ENCODE measurements at regions not wholly inside any gene's neighbourhood (a gene's known extent, or its start where the extent isn't known, plus 50 kb on each side); places are given as distances from the start of the nearest gene placed in this dataset.

- peaks cover 8% of the 10 kb centered on the region for H3K9me3 ChIP-seq (ENCODE audit: control insufficient read depth, low read length)
- H3K36me3 ChIP-seq (ENCODE audit: control insufficient read depth, insufficient read depth, low read length) = no peaks in the 10 kb centered on the region
- H3K4me1 ChIP-seq (ENCODE audit: control insufficient read depth, insufficient read depth, low read length, poor library complexity, severe bottlenecking) = no peaks in the 10 kb centered on the region
- H3K27ac ChIP-seq (ENCODE audit: low read depth, low read length, severe bottlenecking) = no peak overlapping the region
- H3K4me3 ChIP-seq (ENCODE audit: extremely low read depth, insufficient read depth, low read length, poor library complexity, severe bottlenecking) = no peak overlapping the region
- WGBS, 2 experiments (ENCODE audit: insufficient coverage in 2 of 2) = 88 to 94% methylated on average over 5 of the region's 6 CpGs
These were observed 243.1 kb downstream of the FGFR2 start for GRCh38 chr10:121355161-121355560.

- Histone ChIP-seq H3K9me3 (ENCODE audit: control insufficient read depth, low read length) (peaks cover 8% of the 10 kb centered on the region), H3K36me3 (ENCODE audit: control insufficient read depth, insufficient read depth, low read length) (no peaks in the 10 kb centered on the region), H3K4me1 (ENCODE audit: control insufficient read depth, insufficient read depth, low read length, poor library complexity, severe bottlenecking) (no peaks in the 10 kb centered on the region), H3K4me3 (ENCODE audit: extremely low read depth, insufficient read depth, low read length, poor library complexity, severe bottlenecking) (no peak overlapping the region), H3K27ac (ENCODE audit: low read depth, low read length, severe bottlenecking) (no peak overlapping the region)
- 100% methylated on average over 1 to 2 of the region's 2 CpGs for WGBS, 2 experiments (ENCODE audit: insufficient coverage in 2 of 2)
These were observed 242.1 kb downstream of the FGFR2 start for GRCh38 chr10:121356183-121356582.

- H3K4me3 ChIP-seq (ENCODE audit: extremely low read depth, insufficient read depth, low read length, poor library complexity, severe bottlenecking) = no peak overlapping the region
- H3K9me3 ChIP-seq (ENCODE audit: control insufficient read depth, low read length) = peaks cover 8% of the 10 kb centered on the region
- H3K4me1 ChIP-seq (ENCODE audit: control insufficient read depth, insufficient read depth, low read length, poor library complexity, severe bottlenecking) = no peaks in the 10 kb centered on the region
- no peak overlapping the region for H3K27ac ChIP-seq (ENCODE audit: low read depth, low read length, severe bottlenecking)
- no peaks in the 10 kb centered on the region for H3K36me3 ChIP-seq (ENCODE audit: control insufficient read depth, insufficient read depth, low read length)
- 76 to 84% methylated on average over 6 of the region's 6 CpGs for WGBS, 2 experiments (ENCODE audit: insufficient coverage in 2 of 2)
These were observed 240.8 kb downstream of the FGFR2 start for GRCh38 chr10:121357401-121357800.

GRCh38 chr10:121362026-121362425, 236.2 kb downstream of the FGFR2 start:
- peaks cover 4% of the 10 kb centered on the region for H3K9me3 ChIP-seq (ENCODE audit: control insufficient read depth, low read length)
- no peak overlapping the region for H3K4me3 ChIP-seq (ENCODE audit: extremely low read depth, insufficient read depth, low read length, poor library complexity, severe bottlenecking)
- no peaks in the 10 kb centered on the region for H3K36me3 ChIP-seq (ENCODE audit: control insufficient read depth, insufficient read depth, low read length)
- no peak overlapping the region for H3K27ac ChIP-seq (ENCODE audit: low read depth, low read length, severe bottlenecking)
- WGBS, 2 experiments (ENCODE audit: insufficient coverage in 2 of 2) = 73% methylated on average over 3 to 5 of the region's 5 CpGs
- no peaks in the 10 kb centered on the region for H3K4me1 ChIP-seq (ENCODE audit: control insufficient read depth, insufficient read depth, low read length, poor library complexity, severe bottlenecking)

DNA sequence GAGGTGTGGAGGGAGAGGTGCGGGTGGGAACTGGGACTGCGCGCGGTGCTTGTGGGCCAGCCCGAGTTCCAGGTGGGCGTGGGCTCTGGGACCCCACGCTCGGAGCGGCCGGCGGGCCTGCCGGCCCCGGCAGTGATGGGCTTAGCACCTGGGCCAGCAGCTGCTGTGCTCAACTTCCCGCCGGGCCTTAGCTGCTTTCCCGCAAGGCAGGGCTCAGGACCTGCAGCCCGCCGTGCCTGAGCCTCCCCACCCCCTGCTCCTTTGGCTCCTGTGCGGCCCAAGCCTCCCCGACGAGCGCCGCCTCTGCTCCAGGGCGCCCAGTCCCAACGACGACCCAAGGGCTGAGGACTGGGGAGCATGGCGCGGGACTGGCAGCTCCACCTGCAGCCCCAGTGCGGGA, 232.7 kb downstream of the FGFR2 start:
- peaks cover 4% of the 10 kb centered on the region for H3K4me1 ChIP-seq (ENCODE audit: control insufficient read depth, insufficient read depth, low read length, poor library complexity, severe bottlenecking)
- no peaks in the 10 kb centered on the region for H3K36me3 ChIP-seq (ENCODE audit: control insufficient read depth, insufficient read depth, low read length)
- H3K4me3 ChIP-seq (ENCODE audit: extremely low read depth, insufficient read depth, low read length, poor library complexity, severe bottlenecking) = no peak overlapping the region
- WGBS, 2 experiments (ENCODE audit: insufficient coverage in 2 of 2) = 96 to 98% methylated on average over 28 of the region's 29 CpGs
- peaks cover 4% of the 10 kb centered on the region for H3K9me3 ChIP-seq (ENCODE audit: control insufficient read depth, low read length)
- no peak overlapping the region for H3K27ac ChIP-seq (ENCODE audit: low read depth, low read length, severe bottlenecking)

DNA sequence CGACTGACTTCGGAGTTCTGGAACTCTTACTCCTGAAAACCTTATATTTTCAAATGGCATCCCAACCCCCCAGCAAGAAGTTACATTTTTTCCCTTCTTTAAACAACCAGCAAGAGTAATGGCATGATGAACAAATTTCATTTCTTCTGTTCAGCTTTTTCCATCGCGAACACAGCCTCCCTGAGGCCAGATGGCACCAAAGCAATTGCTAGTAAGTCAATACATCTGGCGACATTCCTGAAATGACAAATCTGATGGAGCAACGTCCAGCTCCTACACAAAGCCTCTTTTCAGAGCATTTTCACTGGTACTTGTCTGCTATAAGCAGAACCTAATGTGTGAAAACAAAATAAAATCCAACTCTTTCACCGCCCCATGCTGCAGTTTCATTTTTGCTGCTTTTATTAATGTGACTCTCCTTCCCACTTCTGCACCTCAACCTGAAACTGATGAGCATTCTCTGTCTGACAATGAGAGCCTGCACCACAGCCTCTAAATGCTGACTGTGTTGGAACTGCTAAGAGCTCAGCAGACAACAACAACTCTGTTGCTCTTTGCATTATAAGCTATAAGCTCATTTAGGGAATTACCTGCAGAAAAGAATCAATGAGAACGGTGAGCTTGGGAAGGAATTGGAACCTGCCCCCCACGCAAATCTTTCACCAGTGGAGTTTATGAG, 229.8 kb downstream of the FGFR2 start:
- Histone ChIP-seq H3K4me3 (ENCODE audit: extremely low read depth, insufficient read depth, low read length, poor library complexity, severe bottlenecking) (no peak overlapping the region), H3K4me1 (ENCODE audit: control insufficient read depth, insufficient read depth, low read length, poor library complexity, severe bottlenecking) (peaks cover 4% of the 10 kb centered on the region), H3K27ac (ENCODE audit: low read depth, low read length, severe bottlenecking) (no peak overlapping the region), H3K9me3 (ENCODE audit: control insufficient read depth, low read length) (peaks cover under 1% of the 10 kb centered on the region), H3K36me3 (ENCODE audit: control insufficient read depth, insufficient read depth, low read length) (no peaks in the 10 kb centered on the region)
- WGBS, 2 experiments (ENCODE audit: insufficient coverage in 2 of 2) = 73 to 81% methylated on average over 8 to 9 of the region's 9 CpGs

DNA sequence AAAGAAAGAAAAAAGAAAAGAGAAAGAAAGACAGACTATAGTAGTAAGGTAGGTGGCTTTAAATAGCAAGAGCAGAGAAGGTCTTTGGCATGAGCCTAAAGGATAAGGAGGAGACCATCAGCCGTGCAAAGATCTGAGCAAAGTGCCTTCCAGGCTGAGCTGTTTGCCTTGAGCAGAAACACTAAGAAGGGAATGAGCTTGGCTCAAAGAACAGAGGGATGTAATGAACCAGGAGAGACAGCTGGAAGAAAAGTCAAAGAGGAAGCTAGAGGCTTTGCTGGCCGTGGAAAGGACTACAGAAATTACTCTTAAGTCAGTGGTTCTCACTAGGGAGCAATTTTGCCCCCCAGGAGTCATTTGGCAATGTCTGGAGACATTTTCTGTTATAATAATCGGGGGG, 228.6 kb downstream of the FGFR2 start:
- no peak overlapping the region for H3K27ac ChIP-seq (ENCODE audit: low read depth, low read length, severe bottlenecking)
- no peak overlapping the region for H3K4me3 ChIP-seq (ENCODE audit: extremely low read depth, insufficient read depth, low read length, poor library complexity, severe bottlenecking)
- H3K9me3 ChIP-seq (ENCODE audit: control insufficient read depth, low read length) = no peaks in the 10 kb centered on the region
- 85 to 88% methylated on average over 2 to 3 of the region's 3 CpGs for WGBS, 2 experiments (ENCODE audit: insufficient coverage in 2 of 2)
- peaks cover 4% of the 10 kb centered on the region for H3K4me1 ChIP-seq (ENCODE audit: control insufficient read depth, insufficient read depth, low read length, poor library complexity, severe bottlenecking)
- no peaks in the 10 kb centered on the region for H3K36me3 ChIP-seq (ENCODE audit: control insufficient read depth, insufficient read depth, low read length)

- H3K4me1 ChIP-seq (ENCODE audit: control insufficient read depth, insufficient read depth, low read length, poor library complexity, severe bottlenecking) = peaks cover 4% of the 10 kb centered on the region
- no peaks in the 10 kb centered on the region for H3K9me3 ChIP-seq (ENCODE audit: control insufficient read depth, low read length)
- no peaks in the 10 kb centered on the region for H3K36me3 ChIP-seq (ENCODE audit: control insufficient read depth, insufficient read depth, low read length)
- WGBS, 2 experiments (ENCODE audit: insufficient coverage in 2 of 2) = 100% methylated on average over 2 of the region's 3 CpGs; no CpG with 5 or more reads in 1 of the 2 experiments
- no peak overlapping the region for H3K4me3 ChIP-seq (ENCODE audit: extremely low read depth, insufficient read depth, low read length, poor library complexity, severe bottlenecking)
- H3K27ac ChIP-seq (ENCODE audit: low read depth, low read length, severe bottlenecking) = no peak overlapping the region
These were observed 226.4 kb downstream of the FGFR2 start for GRCh38 chr10:121371836-121372235.

DNA sequence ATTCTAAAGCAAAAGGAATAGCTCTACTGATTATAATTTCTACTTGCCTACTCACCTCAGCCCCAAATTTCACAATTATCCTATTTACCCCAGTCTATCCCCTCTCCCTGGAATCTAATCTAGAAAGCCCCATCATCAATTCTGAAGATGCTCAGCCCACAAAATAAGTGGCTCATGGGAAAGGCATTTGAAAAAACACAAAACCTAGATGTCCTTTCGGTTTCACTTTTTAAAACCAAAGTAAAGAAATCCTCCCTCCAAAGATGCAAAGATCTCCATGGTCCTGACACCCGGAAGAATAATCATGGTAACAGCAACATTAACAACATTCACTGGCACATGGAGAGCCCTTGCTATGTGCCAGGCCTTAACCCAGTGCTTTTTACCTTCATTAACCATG, 224.8 kb downstream of the FGFR2 start:
- Histone ChIP-seq H3K4me3 (ENCODE audit: extremely low read depth, insufficient read depth, low read length, poor library complexity, severe bottlenecking) (no peak overlapping the region), H3K36me3 (ENCODE audit: control insufficient read depth, insufficient read depth, low read length) (no peaks in the 10 kb centered on the region), H3K27ac (ENCODE audit: low read depth, low read length, severe bottlenecking) (no peak overlapping the region), H3K9me3 (ENCODE audit: control insufficient read depth, low read length) (no peaks in the 10 kb centered on the region), H3K4me1 (ENCODE audit: control insufficient read depth, insufficient read depth, low read length, poor library complexity, severe bottlenecking) (peaks cover 2% of the 10 kb centered on the region)
- WGBS, 2 experiments (ENCODE audit: insufficient coverage in 2 of 2) = 100% methylated on average over 1 to 2 of the region's 2 CpGs

DNA sequence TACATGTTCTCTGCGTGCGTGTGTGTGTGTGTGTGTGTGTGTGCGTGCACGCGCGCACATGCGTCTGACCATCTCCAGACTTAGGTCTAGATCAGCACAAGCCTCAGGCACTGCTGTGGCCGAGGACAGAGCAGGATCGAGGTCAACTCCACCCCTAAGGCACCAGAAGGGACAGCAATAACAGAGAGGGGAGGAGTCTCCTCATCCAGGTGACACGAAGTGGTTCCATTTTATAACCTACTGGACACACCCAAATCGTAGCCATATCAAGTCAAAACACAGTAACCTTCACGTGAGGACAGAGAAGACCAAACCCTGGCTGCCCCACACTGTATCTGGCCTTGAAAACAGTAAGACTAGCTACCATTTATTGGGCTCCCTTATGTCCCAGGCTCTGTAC, 224.1 kb downstream of the FGFR2 start:
- no peak overlapping the region for H3K27ac ChIP-seq (ENCODE audit: low read depth, low read length, severe bottlenecking)
- H3K4me3 ChIP-seq (ENCODE audit: extremely low read depth, insufficient read depth, low read length, poor library complexity, severe bottlenecking) = no peak overlapping the region
- H3K9me3 ChIP-seq (ENCODE audit: control insufficient read depth, low read length) = no peaks in the 10 kb centered on the region
- 89 to 92% methylated on average over 2 to 5 of the region's 12 CpGs for WGBS, 2 experiments (ENCODE audit: insufficient coverage in 2 of 2)
- H3K36me3 ChIP-seq (ENCODE audit: control insufficient read depth, insufficient read depth, low read length) = no peaks in the 10 kb centered on the region
- no peaks in the 10 kb centered on the region for H3K4me1 ChIP-seq (ENCODE audit: control insufficient read depth, insufficient read depth, low read length, poor library complexity, severe bottlenecking)

GRCh38 chr10:121375172-121375571, 223.1 kb downstream of the FGFR2 start:
- Histone ChIP-seq H3K9me3 (ENCODE audit: control insufficient read depth, low read length) (no peaks in the 10 kb centered on the region), H3K27ac (ENCODE audit: low read depth, low read length, severe bottlenecking) (no peak overlapping the region), H3K36me3 (ENCODE audit: control insufficient read depth, insufficient read depth, low read length) (no peaks in the 10 kb centered on the region), H3K4me1 (ENCODE audit: control insufficient read depth, insufficient read depth, low read length, poor library complexity, severe bottlenecking) (no peaks in the 10 kb centered on the region), H3K4me3 (ENCODE audit: extremely low read depth, insufficient read depth, low read length, poor library complexity, severe bottlenecking) (no peak overlapping the region)
- 88 to 100% methylated on average over 2 to 6 of the region's 6 CpGs for WGBS, 2 experiments (ENCODE audit: insufficient coverage in 2 of 2)
